ENCODE measurements at regions not wholly inside any gene's neighbourhood (a gene's known extent, or its start where the extent isn't known, plus 50 kb on each side); places are given as distances from the start of the nearest gene placed in this dataset.

- no peak for TF ChIP-seq CTCF (IDR thresholded peaks at IDR 0.05; ENCODE audit: insufficient read depth, low read length, poor library complexity, severe bottlenecking)
- DNase-seq (ENCODE audit: low read depth): no peak
- no peaks in the 10 kb centered on the region for H3K36me3 ChIP-seq (ENCODE audit: control insufficient read depth, insufficient read depth, low read length)
- no peak overlapping the region for H3K4me3 ChIP-seq (ENCODE audit: low read depth, low read length)
- no peaks in the 10 kb centered on the region for H3K27me3 ChIP-seq (ENCODE audit: control insufficient read depth, insufficient read depth, low read length)
Measured at GRCh38 chr13:69204620-69205019, 903.0 kb upstream of the ATXN8OS start.

- no peak overlapping the region for H3K4me3 ChIP-seq (ENCODE audit: low read depth, low read length)
- H3K36me3 ChIP-seq (ENCODE audit: control insufficient read depth, insufficient read depth, low read length): no peaks in the 10 kb centered on the region
- TF ChIP-seq CTCF (IDR thresholded peaks at IDR 0.05; ENCODE audit: insufficient read depth, low read length, poor library complexity, severe bottlenecking): no peak
- H3K27me3 ChIP-seq (ENCODE audit: control insufficient read depth, insufficient read depth, low read length): no peaks in the 10 kb centered on the region
- DNase-seq (ENCODE audit: low read depth): no peak
Measured at GRCh38 chr13:69202996-69203395, 904.6 kb upstream of the ATXN8OS start.

- no peak for TF ChIP-seq CTCF (IDR thresholded peaks at IDR 0.05; ENCODE audit: insufficient read depth, low read length, poor library complexity, severe bottlenecking)
- Histone ChIP-seq H3K27me3 (ENCODE audit: control insufficient read depth, insufficient read depth, low read length) (no peaks in the 10 kb centered on the region), H3K36me3 (ENCODE audit: control insufficient read depth, insufficient read depth, low read length) (no peaks in the 10 kb centered on the region), H3K4me3 (ENCODE audit: low read depth, low read length) (no peak overlapping the region)
- no peak for DNase-seq (ENCODE audit: low read depth)
Measured at GRCh38 chr13:69199664-69200063, 908.0 kb upstream of the ATXN8OS start.

GRCh38 chr13:69198706-69199105, 908.9 kb upstream of the ATXN8OS start:
- Histone ChIP-seq H3K27me3 (ENCODE audit: control insufficient read depth, insufficient read depth, low read length) (no peaks in the 10 kb centered on the region), H3K4me3 (ENCODE audit: low read depth, low read length) (no peak overlapping the region), H3K36me3 (ENCODE audit: control insufficient read depth, insufficient read depth, low read length) (no peaks in the 10 kb centered on the region)
- no peak for DNase-seq (ENCODE audit: low read depth)
- no peak for TF ChIP-seq CTCF (IDR thresholded peaks at IDR 0.05; ENCODE audit: insufficient read depth, low read length, poor library complexity, severe bottlenecking)

- TF ChIP-seq CTCF (IDR thresholded peaks at IDR 0.05; ENCODE audit: insufficient read depth, low read length, poor library complexity, severe bottlenecking): no peak
- no peak overlapping the region for H3K4me3 ChIP-seq (ENCODE audit: low read depth, low read length)
- peak; percentile 23 for DNase-seq (ENCODE audit: low read depth)
- no peaks in the 10 kb centered on the region for H3K36me3 ChIP-seq (ENCODE audit: control insufficient read depth, insufficient read depth, low read length)
- H3K27me3 ChIP-seq (ENCODE audit: control insufficient read depth, insufficient read depth, low read length): no peaks in the 10 kb centered on the region
Measured at GRCh38 chr13:69194130-69194529, 913.5 kb upstream of the ATXN8OS start.

GRCh38 chr13:69180034-69180433, 927.6 kb upstream of the ATXN8OS start:
- TF ChIP-seq CTCF (IDR thresholded peaks at IDR 0.05; ENCODE audit: insufficient read depth, low read length, poor library complexity, severe bottlenecking): no peak
- Histone ChIP-seq H3K36me3 (ENCODE audit: control insufficient read depth, insufficient read depth, low read length) (no peaks in the 10 kb centered on the region), H3K4me3 (ENCODE audit: low read depth, low read length) (no peak overlapping the region), H3K27me3 (ENCODE audit: control insufficient read depth, insufficient read depth, low read length) (no peaks in the 10 kb centered on the region)
- DNase-seq (ENCODE audit: low read depth): no peak
